NB4 (cell line): ENCODE measurements at regions not wholly inside any gene's neighbourhood (a gene's known extent, or its start where the extent isn't known, plus 50 kb on each side); places are given as distances from the start of the nearest gene placed in this dataset.

Experiments
- MYC ChIP-seq: IDR thresholded peaks from 2 replicates; pipeline ENCODE4 v1.6.1; 2011; ENCODE audit warnings: low read depth, low read length
- POLR2A ChIP-seq: IDR thresholded peaks from 2 replicates; pipeline ENCODE4 v1.6.1; 2011; ENCODE audit warnings: mild to moderate bottlenecking; ENCODE audit not compliant: insufficient read length; ENCODE audit errors: extremely low read depth
- TF ChIP-seq, protein P1 (sequence below): IDR thresholded peaks from one replicate; pipeline ENCODE4 v1.5.1; 2012; ENCODE audit warnings: low read depth, low read length
- TF ChIP-seq, protein P2 (sequence below): IDR thresholded peaks from 2 replicates; pipeline ENCODE4 v1.6.1; 2011; ENCODE audit warnings: low read depth, low read length

DNA sequence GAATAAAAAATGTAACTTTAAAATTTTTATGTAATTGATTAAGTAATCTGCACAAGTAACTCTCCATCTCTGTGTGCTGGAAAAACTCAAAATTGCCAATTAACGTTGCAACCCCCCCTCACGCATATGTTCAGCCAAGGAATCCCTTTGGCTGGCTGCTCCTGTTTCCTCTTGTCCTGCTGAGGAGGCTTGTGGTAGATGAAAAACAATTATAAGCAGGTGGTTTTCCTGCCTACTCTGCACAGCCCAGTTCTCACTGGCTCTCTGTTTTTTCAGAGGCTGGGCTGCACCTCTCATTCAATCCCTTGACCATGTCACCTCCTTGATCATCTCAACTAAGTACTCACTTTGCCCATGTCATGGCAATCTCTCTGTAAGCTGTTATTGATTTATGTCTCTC lies 1068.4 kb downstream of the ARAP2 start:
- TF ChIP-seq POLR2A (no peak), MYC (no peak)
- TF ChIP-seq, protein P1, sequence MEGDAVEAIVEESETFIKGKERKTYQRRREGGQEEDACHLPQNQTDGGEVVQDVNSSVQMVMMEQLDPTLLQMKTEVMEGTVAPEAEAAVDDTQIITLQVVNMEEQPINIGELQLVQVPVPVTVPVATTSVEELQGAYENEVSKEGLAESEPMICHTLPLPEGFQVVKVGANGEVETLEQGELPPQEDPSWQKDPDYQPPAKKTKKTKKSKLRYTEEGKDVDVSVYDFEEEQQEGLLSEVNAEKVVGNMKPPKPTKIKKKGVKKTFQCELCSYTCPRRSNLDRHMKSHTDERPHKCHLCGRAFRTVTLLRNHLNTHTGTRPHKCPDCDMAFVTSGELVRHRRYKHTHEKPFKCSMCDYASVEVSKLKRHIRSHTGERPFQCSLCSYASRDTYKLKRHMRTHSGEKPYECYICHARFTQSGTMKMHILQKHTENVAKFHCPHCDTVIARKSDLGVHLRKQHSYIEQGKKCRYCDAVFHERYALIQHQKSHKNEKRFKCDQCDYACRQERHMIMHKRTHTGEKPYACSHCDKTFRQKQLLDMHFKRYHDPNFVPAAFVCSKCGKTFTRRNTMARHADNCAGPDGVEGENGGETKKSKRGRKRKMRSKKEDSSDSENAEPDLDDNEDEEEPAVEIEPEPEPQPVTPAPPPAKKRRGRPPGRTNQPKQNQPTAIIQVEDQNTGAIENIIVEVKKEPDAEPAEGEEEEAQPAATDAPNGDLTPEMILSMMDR, result no peak
- TF ChIP-seq, protein P2, sequence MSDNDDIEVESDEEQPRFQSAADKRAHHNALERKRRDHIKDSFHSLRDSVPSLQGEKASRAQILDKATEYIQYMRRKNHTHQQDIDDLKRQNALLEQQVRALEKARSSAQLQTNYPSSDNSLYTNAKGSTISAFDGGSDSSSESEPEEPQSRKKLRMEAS, result no peak
